ENCODE measurements at regions not wholly inside any gene's neighbourhood (a gene's known extent, or its start where the extent isn't known, plus 50 kb on each side); places are given as distances from the start of the nearest gene placed in this dataset.
"Not testable (repeated sequence)": the region's sequence is repeated elsewhere in the genome, so short reads cannot be mapped to it uniquely, and the experiment has no call there.

DNA sequence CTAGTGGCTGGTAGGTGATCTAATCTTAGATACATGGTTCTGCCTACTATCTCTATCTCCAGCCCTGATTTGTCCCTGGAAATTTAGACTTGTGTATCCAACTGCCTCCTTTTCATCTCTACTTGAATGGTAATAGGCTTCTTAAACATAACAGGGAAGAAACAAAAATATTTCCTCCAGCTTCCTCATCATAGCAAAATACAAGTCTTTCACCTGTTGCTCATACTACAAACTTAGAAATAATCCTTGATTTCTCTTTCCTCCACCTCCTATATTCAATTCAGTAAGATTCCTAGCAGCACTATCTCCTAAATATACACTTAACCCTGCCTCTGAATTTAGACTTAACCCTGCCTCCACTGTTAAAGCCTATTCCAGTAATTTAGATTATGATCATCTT lies 373.3 kb upstream of the ACTRT1 start:
- Mint-ChIP-seq H3K4me1 (ENCODE audit: low read depth, unreplicated experiment) (no peaks in the 10 kb centered on the region), H3K9me3 (ENCODE audit: unreplicated experiment) (no peaks in the 10 kb centered on the region), H3K27ac (ENCODE audit: unreplicated experiment) (no peak overlapping the region), H3K27me3 (ENCODE audit: unreplicated experiment) (no peaks in the 10 kb centered on the region), H3K4me3 (ENCODE audit: unreplicated experiment) (no peak overlapping the region), H3K36me3 (ENCODE audit: unreplicated experiment) (no peaks in the 10 kb centered on the region)
- DNase-seq = no peak
- TF ChIP-seq, protein P1, sequence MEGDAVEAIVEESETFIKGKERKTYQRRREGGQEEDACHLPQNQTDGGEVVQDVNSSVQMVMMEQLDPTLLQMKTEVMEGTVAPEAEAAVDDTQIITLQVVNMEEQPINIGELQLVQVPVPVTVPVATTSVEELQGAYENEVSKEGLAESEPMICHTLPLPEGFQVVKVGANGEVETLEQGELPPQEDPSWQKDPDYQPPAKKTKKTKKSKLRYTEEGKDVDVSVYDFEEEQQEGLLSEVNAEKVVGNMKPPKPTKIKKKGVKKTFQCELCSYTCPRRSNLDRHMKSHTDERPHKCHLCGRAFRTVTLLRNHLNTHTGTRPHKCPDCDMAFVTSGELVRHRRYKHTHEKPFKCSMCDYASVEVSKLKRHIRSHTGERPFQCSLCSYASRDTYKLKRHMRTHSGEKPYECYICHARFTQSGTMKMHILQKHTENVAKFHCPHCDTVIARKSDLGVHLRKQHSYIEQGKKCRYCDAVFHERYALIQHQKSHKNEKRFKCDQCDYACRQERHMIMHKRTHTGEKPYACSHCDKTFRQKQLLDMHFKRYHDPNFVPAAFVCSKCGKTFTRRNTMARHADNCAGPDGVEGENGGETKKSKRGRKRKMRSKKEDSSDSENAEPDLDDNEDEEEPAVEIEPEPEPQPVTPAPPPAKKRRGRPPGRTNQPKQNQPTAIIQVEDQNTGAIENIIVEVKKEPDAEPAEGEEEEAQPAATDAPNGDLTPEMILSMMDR (IDR thresholded peaks at IDR 0.05; ENCODE audit: partially characterized antibody, unreplicated experiment) = no peak

DNA sequence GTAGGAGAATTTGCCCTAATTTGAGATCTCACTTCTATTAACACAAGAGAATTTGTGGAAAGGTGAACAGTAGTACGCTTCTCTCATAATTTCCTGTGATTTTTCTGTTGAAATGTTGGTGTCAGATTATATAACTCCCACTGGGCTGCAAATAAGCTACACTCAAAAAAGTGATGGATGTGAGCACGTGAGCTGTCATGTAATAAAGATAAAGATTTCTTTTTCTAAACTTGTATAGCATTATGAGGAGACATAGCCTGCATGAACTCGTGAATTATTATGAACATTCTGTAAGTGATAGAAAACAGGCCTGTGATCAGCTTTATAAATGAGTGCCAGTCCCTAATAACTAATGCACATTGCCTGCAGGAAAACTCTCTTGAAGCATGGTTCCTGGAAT lies 356.6 kb upstream of the ACTRT1 start:
- H3K36me3 Mint-ChIP-seq (ENCODE audit: unreplicated experiment) = no peaks in the 10 kb centered on the region
- H3K4me3 Mint-ChIP-seq (ENCODE audit: unreplicated experiment) = no peak overlapping the region
- no peaks in the 10 kb centered on the region for H3K4me1 Mint-ChIP-seq (ENCODE audit: low read depth, unreplicated experiment)
- TF ChIP-seq, protein P1 (IDR thresholded peaks at IDR 0.05; ENCODE audit: partially characterized antibody, unreplicated experiment) = no peak
- no peak for DNase-seq
- no peaks in the 10 kb centered on the region for H3K9me3 Mint-ChIP-seq (ENCODE audit: unreplicated experiment)
- H3K27me3 Mint-ChIP-seq (ENCODE audit: unreplicated experiment) = no peaks in the 10 kb centered on the region
- H3K27ac Mint-ChIP-seq (ENCODE audit: unreplicated experiment) = no peak overlapping the region

DNA sequence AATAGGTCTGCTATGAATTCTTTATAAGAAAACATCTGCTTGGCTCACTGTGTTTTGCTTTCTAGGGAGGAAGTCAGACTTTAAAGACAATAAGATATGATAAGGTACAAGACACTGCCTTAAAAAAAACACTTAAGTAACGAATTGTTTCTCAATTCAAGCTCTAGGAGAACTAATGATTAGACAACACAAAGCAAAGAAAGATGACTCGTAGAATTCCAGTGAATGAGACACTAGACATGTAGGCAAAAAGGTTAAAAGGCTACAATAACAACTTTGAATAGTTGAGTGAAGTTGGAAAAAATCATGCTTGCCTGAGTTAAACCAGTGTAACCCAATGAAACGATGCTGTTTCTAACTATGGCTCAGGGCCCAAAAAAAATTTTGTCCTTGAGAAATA lies 344.4 kb upstream of the ACTRT1 start:
- DNase-seq = no peak
- H3K27ac Mint-ChIP-seq (ENCODE audit: unreplicated experiment) = no peak overlapping the region
- no peaks in the 10 kb centered on the region for H3K4me1 Mint-ChIP-seq (ENCODE audit: low read depth, unreplicated experiment)
- TF ChIP-seq, protein P1 (IDR thresholded peaks at IDR 0.05; ENCODE audit: partially characterized antibody, unreplicated experiment) = no peak
- H3K27me3 Mint-ChIP-seq (ENCODE audit: unreplicated experiment) = no peaks in the 10 kb centered on the region
- no peak overlapping the region for H3K4me3 Mint-ChIP-seq (ENCODE audit: unreplicated experiment)
- no peaks in the 10 kb centered on the region for H3K36me3 Mint-ChIP-seq (ENCODE audit: unreplicated experiment)
- no peaks in the 10 kb centered on the region for H3K9me3 Mint-ChIP-seq (ENCODE audit: unreplicated experiment)

DNA sequence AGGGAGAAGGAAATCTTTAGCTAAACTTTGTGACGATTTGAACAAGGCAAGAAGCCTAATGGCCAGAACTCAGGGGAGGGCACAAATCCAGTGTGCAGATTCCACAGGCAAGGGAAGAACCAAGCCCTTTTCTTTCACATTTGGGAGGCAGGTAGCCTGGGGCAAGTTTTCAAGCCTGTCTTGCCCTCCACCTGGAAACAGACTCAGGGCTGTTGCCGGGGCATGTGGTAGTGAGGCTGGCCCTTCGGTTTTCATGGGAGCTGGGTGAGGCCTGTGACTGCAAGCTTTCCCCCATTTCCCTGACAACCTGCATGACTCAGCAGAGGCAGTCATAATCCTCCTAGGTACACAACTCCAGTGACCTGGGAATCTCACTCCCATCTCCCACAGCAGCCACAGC lies 331.6 kb upstream of the ACTRT1 start:
- H3K36me3 Mint-ChIP-seq (ENCODE audit: unreplicated experiment); H3K27me3 Mint-ChIP-seq (ENCODE audit: unreplicated experiment); H3K27ac Mint-ChIP-seq (ENCODE audit: unreplicated experiment); H3K4me1 Mint-ChIP-seq (ENCODE audit: low read depth, unreplicated experiment); H3K4me3 Mint-ChIP-seq (ENCODE audit: unreplicated experiment); H3K9me3 Mint-ChIP-seq (ENCODE audit: unreplicated experiment); DNase-seq: not testable (repeated sequence)

DNA sequence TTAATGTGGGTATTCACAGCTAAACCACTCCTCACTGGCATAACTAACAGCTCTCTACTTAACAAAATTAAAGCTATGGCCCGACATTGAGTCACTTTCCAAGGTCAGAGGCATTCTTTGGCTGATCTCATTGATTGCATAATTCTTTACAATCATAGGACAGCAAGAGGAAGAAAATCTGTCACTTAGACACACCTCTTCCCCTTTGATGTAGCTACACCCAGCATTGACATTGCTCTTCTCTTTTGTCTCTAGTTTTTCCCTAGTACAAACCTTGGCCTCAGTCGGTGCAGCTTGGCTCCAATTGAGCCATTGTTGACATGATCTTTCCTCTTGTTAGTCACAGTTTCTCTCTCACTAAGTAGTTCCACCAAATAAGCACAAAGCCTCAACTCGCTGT lies 313.3 kb upstream of the ACTRT1 start:
- Mint-ChIP-seq H3K27me3 (ENCODE audit: unreplicated experiment) (no peaks in the 10 kb centered on the region), H3K9me3 (ENCODE audit: unreplicated experiment) (no peaks in the 10 kb centered on the region), H3K4me3 (ENCODE audit: unreplicated experiment) (no peak overlapping the region), H3K4me1 (ENCODE audit: low read depth, unreplicated experiment) (no peaks in the 10 kb centered on the region), H3K36me3 (ENCODE audit: unreplicated experiment) (no peaks in the 10 kb centered on the region), H3K27ac (ENCODE audit: unreplicated experiment) (no peak overlapping the region)
- TF ChIP-seq, protein P1 (IDR thresholded peaks at IDR 0.05; ENCODE audit: partially characterized antibody, unreplicated experiment) = no peak
- DNase-seq = no peak

DNA sequence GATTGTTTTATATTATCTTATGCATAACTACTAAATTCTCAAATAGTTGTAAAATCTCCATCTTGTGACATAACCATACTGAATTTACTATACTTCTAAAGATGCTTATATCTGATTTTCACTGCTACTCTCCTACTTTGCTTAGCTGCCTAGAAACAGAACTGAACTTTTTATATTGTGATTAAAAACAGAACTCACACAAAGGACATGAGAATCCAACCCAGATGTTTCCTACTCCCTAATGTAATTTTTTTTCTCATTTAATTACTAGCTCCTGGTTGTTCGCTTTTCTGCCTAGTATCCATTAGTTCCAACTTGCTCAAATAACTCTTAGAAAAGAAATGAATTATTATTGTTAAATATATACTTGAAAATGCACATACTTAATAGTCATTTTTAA lies 283.5 kb upstream of the ACTRT1 start:
- no peak overlapping the region for H3K27ac Mint-ChIP-seq (ENCODE audit: unreplicated experiment)
- no peaks in the 10 kb centered on the region for H3K36me3 Mint-ChIP-seq (ENCODE audit: unreplicated experiment)
- no peaks in the 10 kb centered on the region for H3K9me3 Mint-ChIP-seq (ENCODE audit: unreplicated experiment)
- peaks cover 1% of the 10 kb centered on the region for H3K27me3 Mint-ChIP-seq (ENCODE audit: unreplicated experiment)
- no peak for DNase-seq
- H3K4me1 Mint-ChIP-seq (ENCODE audit: low read depth, unreplicated experiment) = no peaks in the 10 kb centered on the region
- TF ChIP-seq, protein P1 (IDR thresholded peaks at IDR 0.05; ENCODE audit: partially characterized antibody, unreplicated experiment) = no peak
- H3K4me3 Mint-ChIP-seq (ENCODE audit: unreplicated experiment) = no peak overlapping the region
